ENCODE measurements at regions not wholly inside any gene's neighbourhood (a gene's known extent, or its start where the extent isn't known, plus 50 kb on each side); places are given as distances from the start of the nearest gene placed in this dataset.

DNA sequence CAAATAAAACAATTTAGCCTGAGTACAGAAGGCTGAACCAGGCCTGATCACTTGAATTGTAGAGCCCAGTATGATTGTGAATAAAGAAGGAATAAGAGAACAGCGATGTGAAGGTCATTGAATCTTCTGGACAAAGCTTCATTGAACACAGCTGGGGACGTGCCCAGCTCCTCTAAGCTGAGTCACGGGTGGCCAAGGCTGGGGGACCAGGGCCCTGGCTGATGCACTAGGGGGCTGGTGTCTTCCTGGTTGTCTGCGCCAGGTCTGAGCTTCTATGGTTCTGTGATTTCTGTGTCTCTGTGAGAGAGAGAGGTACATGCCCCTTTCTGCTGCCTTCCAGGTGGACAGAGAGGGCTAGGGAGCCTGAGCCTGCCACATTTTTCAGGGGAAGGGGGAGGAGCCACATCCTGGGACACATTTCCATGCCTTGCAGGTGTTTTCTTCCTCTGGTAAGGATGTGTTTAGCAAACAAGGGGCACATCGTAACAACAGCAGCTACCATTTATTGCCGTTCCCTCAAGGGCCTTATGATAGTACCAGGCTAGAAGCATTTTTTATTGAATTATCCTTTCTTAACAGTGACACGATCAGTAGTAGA is 135.7 kb downstream of the C11orf91 start:
- TF ChIP-seq, protein P1, sequence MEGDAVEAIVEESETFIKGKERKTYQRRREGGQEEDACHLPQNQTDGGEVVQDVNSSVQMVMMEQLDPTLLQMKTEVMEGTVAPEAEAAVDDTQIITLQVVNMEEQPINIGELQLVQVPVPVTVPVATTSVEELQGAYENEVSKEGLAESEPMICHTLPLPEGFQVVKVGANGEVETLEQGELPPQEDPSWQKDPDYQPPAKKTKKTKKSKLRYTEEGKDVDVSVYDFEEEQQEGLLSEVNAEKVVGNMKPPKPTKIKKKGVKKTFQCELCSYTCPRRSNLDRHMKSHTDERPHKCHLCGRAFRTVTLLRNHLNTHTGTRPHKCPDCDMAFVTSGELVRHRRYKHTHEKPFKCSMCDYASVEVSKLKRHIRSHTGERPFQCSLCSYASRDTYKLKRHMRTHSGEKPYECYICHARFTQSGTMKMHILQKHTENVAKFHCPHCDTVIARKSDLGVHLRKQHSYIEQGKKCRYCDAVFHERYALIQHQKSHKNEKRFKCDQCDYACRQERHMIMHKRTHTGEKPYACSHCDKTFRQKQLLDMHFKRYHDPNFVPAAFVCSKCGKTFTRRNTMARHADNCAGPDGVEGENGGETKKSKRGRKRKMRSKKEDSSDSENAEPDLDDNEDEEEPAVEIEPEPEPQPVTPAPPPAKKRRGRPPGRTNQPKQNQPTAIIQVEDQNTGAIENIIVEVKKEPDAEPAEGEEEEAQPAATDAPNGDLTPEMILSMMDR (conservative IDR thresholded peaks at IDR 0.05; ENCODE audit: low read depth, low read length) = no peak
- DNase-seq (ENCODE audit: low read depth) = no peak

DNA sequence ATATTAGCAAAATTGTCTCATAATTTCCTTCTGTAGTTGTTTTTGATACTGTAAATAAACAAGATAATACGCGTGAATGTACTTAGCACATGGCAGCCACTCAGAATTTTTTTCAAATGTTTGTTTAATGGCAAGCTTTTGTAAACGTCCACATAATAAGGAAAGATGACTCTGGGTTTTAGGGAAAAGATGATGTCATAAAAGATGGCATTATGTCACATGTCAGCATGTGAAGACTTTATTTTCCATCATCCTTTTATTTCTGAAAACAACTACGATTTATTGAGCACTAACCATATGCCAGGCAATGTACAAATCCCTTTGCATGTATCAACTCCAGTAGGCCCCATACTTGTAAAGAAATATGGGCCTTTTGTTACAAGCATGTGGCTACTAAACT is 139.9 kb downstream of the C11orf91 start:
- no peak for DNase-seq (ENCODE audit: low read depth)
- TF ChIP-seq, protein P1 (conservative IDR thresholded peaks at IDR 0.05; ENCODE audit: low read depth, low read length) = no peak
- H3K4me3 ChIP-seq (ENCODE audit: low read depth, low read length) = no peak overlapping the region

More for the DNA sequence above, 135.7 kb downstream of the C11orf91 start:
- H3K4me3 ChIP-seq (ENCODE audit: low read depth, low read length) = no peak overlapping the region

DNA sequence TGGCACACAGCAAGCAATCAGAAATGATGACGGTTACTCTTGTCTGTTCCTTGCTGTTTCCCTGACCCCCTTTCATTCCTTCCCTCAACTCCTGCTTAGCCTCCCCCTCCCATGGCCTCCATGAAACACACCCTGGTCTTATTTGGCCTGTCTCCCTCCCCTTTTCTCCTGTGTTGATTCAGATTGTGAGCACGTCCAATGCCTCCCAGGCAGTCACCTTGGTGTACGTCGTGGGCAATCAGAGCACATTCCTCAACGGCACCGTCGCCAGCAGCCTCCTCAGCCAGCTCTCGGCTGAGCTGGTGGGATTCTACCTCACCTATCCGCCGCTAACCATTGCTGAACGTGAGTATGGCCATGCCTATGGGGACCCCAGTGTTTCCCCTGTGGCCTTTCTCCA is 141.1 kb downstream of the C11orf91 start:
- no peak overlapping the region for H3K4me3 ChIP-seq (ENCODE audit: low read depth, low read length)
- DNase-seq (ENCODE audit: low read depth) = no peak
- TF ChIP-seq, protein P1 (conservative IDR thresholded peaks at IDR 0.05; ENCODE audit: low read depth, low read length) = no peak

DNA sequence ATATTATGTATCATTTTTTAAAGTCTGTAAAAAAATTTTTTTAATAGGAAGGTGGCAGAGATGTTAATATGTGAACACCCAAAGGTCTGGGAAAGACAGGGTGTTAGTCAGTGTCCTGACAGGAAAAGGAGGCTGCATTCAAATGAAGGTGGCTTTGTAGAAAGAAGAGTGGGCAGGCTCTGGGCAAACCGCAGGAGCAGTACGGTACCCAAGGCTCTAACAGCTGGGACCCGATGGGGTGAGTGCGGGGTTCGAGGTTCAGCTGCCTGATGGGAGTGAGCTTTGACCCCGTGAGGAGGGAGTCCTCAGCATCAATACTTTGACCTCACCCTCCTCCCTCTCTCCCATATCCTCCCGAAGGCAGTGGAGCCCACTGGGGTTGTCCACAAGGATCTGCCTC is 142.5 kb downstream of the C11orf91 start:
- no peak overlapping the region for H3K4me3 ChIP-seq (ENCODE audit: low read depth, low read length)
- DNase-seq (ENCODE audit: low read depth) = no peak
- TF ChIP-seq, protein P1 (conservative IDR thresholded peaks at IDR 0.05; ENCODE audit: low read depth, low read length) = no peak

DNA sequence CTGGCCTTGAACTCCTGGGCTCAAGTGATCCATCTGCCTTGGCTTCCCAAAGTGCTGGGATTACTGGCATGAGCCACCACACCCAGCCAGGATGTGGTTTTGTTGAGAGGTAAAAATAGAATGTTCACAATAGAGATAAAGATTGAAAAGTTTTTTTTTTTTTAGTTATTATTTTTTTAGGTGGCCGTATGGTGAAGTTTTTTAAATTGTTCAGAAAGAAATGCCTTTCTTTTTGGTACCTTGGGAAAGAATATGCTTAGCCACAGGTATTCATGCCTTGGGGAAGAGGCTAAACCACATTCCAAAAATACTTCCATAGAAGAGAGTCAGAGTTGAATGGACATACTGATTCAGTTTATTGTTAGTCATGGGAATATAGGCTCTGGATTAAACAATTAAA is 143.4 kb downstream of the C11orf91 start:
- DNase-seq (ENCODE audit: low read depth) = peak; percentile 1
- H3K4me3 ChIP-seq (ENCODE audit: low read depth, low read length) = no peak overlapping the region
- TF ChIP-seq, protein P1 (conservative IDR thresholded peaks at IDR 0.05; ENCODE audit: low read depth, low read length) = no peak

DNA sequence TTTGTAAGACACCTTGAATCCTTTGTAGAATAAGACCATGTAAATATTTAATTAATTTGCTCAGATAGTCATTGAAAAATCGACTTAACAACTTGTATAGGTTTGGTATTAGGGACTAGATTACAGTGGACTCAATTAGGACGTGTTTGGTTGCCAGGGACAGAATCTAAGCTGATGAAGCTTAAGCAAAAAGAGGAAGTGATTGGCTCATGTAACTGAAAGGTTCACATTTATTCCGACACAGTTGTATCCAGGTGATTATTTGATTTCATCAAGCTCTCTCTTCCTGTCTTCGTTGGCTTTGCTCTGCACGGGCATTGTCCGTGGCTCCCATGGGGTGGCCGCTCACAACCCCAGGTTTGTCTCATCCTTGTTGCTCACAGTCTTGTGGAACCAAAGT is 146.4 kb downstream of the C11orf91 start:
- DNase-seq (ENCODE audit: low read depth) = no peak
- no peak overlapping the region for H3K4me3 ChIP-seq (ENCODE audit: low read depth, low read length)
- TF ChIP-seq, protein P1 (conservative IDR thresholded peaks at IDR 0.05; ENCODE audit: low read depth, low read length) = no peak

DNA sequence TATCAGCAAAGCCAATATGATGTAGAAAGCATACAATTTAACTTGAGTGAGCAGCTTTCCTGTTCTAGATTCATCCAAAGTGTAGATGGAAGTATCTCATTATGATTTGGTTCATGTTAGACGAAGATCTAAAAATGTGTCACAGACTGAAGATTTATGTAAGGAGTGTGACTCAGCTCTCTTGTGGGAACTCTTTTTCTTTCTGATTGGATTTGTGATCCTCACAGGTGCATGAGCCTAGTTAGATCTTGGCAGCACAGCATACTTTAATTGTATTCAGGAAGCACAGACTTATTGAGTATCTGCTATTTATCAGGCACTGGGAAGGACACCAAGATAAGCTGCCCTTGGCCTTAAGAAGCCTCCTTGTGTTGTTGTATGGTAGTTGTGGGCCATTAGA is 147.1 kb downstream of the C11orf91 start:
- DNase-seq (ENCODE audit: low read depth) = no peak
- TF ChIP-seq, protein P1 (conservative IDR thresholded peaks at IDR 0.05; ENCODE audit: low read depth, low read length) = no peak
- H3K4me3 ChIP-seq (ENCODE audit: low read depth, low read length) = no peak overlapping the region
